Uterus (tissue), 2 donors: ENCODE measurements at regions not wholly inside any gene's neighbourhood (a gene's known extent, or its start where the extent isn't known, plus 50 kb on each side); places are given as distances from the start of the nearest gene placed in this dataset.

ENCODE experiments used
- CTCF ChIP-seq, 4 experiments: fragments of 200-600 bp in 2 of 4; fragments of 450-650 bp in 2 of 4; sonication (generic) in 2 of 4; IDR thresholded peaks; one replicate each; pipeline ENCODE4 v1.5.1; 2016 to 2019; ENCODE audit warnings: antibody characterized with exemption in 4 of 4, mild to moderate bottlenecking in 2 of 4, moderate library complexity in 1 of 4
- POLR2A ChIP-seq, 2 donors: fragments of 450-650 bp; IDR thresholded peaks; one replicate each; pipeline ENCODE4 v1.6.1; 2016; ENCODE audit warnings: antibody characterized with exemption in 2 of 2, mild to moderate bottlenecking in 1 of 2, moderate library complexity in 1 of 2

- no peak for TF ChIP-seq POLR2A (IDR thresholded peaks at IDR 0.05)
- TF ChIP-seq CTCF (IDR thresholded peaks at IDR 0.05): no peak
Observed at GRCh38 chr13:88590574-88590973, 919.4 kb downstream of the SLITRK5 start.
